ENCODE measurements at regions not wholly inside any gene's neighbourhood (a gene's known extent, or its start where the extent isn't known, plus 50 kb on each side); places are given as distances from the start of the nearest gene placed in this dataset.

GRCh38 chr4:123312116-123312515 is 84.5 kb upstream of the SPRY1 start:
- TF ChIP-seq TEAD4 (IDR thresholded peaks at IDR 0.05) (no peak), CREB1 (IDR thresholded peaks at IDR 0.05; ENCODE audit: low read depth) (no peak), EGR1 (IDR thresholded peaks at IDR 0.05) (no peak), REST (IDR thresholded peaks at IDR 0.05; ENCODE audit: low read depth) (no peak), TAF1 (IDR thresholded peaks at IDR 0.05; ENCODE audit: low read depth) (no peak), EP300 (IDR thresholded peaks at IDR 0.05; ENCODE audit: borderline replicate concordance) (no peak), NFIC (IDR thresholded peaks at IDR 0.05) (no peak), FOXM1 (IDR thresholded peaks at IDR 0.05; ENCODE audit: borderline replicate concordance, low read depth) (no peak), YY1 (IDR thresholded peaks at IDR 0.05; ENCODE audit: low read depth) (no peak), CEBPB (IDR thresholded peaks at IDR 0.05) (no peak), ZBTB7A (IDR thresholded peaks at IDR 0.05; ENCODE audit: low read depth) (no peak), USF1 (IDR thresholded peaks at IDR 0.05) (no peak)
- TF ChIP-seq, protein P1, sequence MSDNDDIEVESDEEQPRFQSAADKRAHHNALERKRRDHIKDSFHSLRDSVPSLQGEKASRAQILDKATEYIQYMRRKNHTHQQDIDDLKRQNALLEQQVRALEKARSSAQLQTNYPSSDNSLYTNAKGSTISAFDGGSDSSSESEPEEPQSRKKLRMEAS (IDR thresholded peaks at IDR 0.05), result no peak
